IPS-15b (cell line): ENCODE measurements at regions not wholly inside any gene's neighbourhood (a gene's known extent, or its start where the extent isn't known, plus 50 kb on each side); places are given as distances from the start of the nearest gene placed in this dataset.

Source experiments
- H3K27me3 ChIP-seq: one replicate; pipeline ENCODE4 v1.6.1; 2013; ENCODE audit warnings: low read length; ENCODE audit not compliant: control insufficient read depth, insufficient read depth
- H3K36me3 ChIP-seq: one replicate; pipeline ENCODE4 v1.6.1; 2013; ENCODE audit warnings: low read length; ENCODE audit not compliant: control insufficient read depth, insufficient read depth
- H3K4me1 ChIP-seq: one replicate; pipeline ENCODE4 v1.6.1; 2013; ENCODE audit warnings: mild to moderate bottlenecking, low read length; ENCODE audit not compliant: control insufficient read depth, insufficient read depth
- H3K4me3 ChIP-seq: one replicate; pipeline ENCODE4 v1.5.1; 2013; ENCODE audit warnings: low read depth, low read length
- H3K9ac ChIP-seq: one replicate; pipeline ENCODE4 v1.6.1; 2013; ENCODE audit warnings: low read depth, mild to moderate bottlenecking, low read length
- H3K9me3 ChIP-seq: one replicate; pipeline ENCODE4 v1.6.1; 2013; ENCODE audit warnings: mild to moderate bottlenecking, low read length; ENCODE audit not compliant: control insufficient read depth, insufficient read depth

GRCh38 chr5:6000867-6001266 is 377.5 kb downstream of the MED10 start:
- no peak overlapping the region for H3K9ac ChIP-seq
- H3K9me3 ChIP-seq = no peaks in the 10 kb centered on the region
- H3K36me3 ChIP-seq = no peaks in the 10 kb centered on the region
- H3K27me3 ChIP-seq = no peaks in the 10 kb centered on the region
- H3K4me3 ChIP-seq = no peak overlapping the region
- peaks cover 2% of the 10 kb centered on the region for H3K4me1 ChIP-seq

- peaks cover 2% of the 10 kb centered on the region for H3K4me1 ChIP-seq
- H3K36me3 ChIP-seq = no peaks in the 10 kb centered on the region
- H3K4me3 ChIP-seq = no peak overlapping the region
- no peaks in the 10 kb centered on the region for H3K9me3 ChIP-seq
- H3K9ac ChIP-seq = no peak overlapping the region
- no peaks in the 10 kb centered on the region for H3K27me3 ChIP-seq
Measured at GRCh38 chr5:5995819-5996218, 382.5 kb downstream of the MED10 start.

GRCh38 chr5:5986492-5987178 is 391.7 kb downstream of the MED10 start:
- no peaks in the 10 kb centered on the region for H3K36me3 ChIP-seq
- H3K9ac ChIP-seq = no peak overlapping the region
- H3K9me3 ChIP-seq = no peaks in the 10 kb centered on the region
- H3K4me3 ChIP-seq = no peak overlapping the region
- no peaks in the 10 kb centered on the region for H3K27me3 ChIP-seq
- no peaks in the 10 kb centered on the region for H3K4me1 ChIP-seq

GRCh38 chr5:5985332-5985731 is 393.0 kb downstream of the MED10 start:
- Histone ChIP-seq H3K27me3 (no peaks in the 10 kb centered on the region), H3K4me3 (no peak overlapping the region), H3K36me3 (no peaks in the 10 kb centered on the region), H3K4me1 (no peaks in the 10 kb centered on the region), H3K9ac (no peak overlapping the region), H3K9me3 (no peaks in the 10 kb centered on the region)

- Histone ChIP-seq H3K9me3 (no peaks in the 10 kb centered on the region), H3K36me3 (no peaks in the 10 kb centered on the region), H3K4me1 (peaks cover 5% of the 10 kb centered on the region), H3K9ac (no peak overlapping the region), H3K4me3 (no peak overlapping the region), H3K27me3 (no peaks in the 10 kb centered on the region)
Measured at GRCh38 chr5:5983261-5983980, 394.9 kb downstream of the MED10 start.

GRCh38 chr5:5981562-5981961 is 396.8 kb downstream of the MED10 start:
- Histone ChIP-seq H3K9me3 (no peaks in the 10 kb centered on the region), H3K4me1 (peaks cover 5% of the 10 kb centered on the region), H3K9ac (no peak overlapping the region), H3K27me3 (no peaks in the 10 kb centered on the region), H3K36me3 (no peaks in the 10 kb centered on the region), H3K4me3 (no peak overlapping the region)

- Histone ChIP-seq H3K27me3 (no peaks in the 10 kb centered on the region), H3K36me3 (no peaks in the 10 kb centered on the region), H3K9me3 (no peaks in the 10 kb centered on the region), H3K4me3 (no peak overlapping the region), H3K9ac (no peak overlapping the region), H3K4me1 (peaks cover 5% of the 10 kb centered on the region)
Measured at GRCh38 chr5:5980538-5980895, 397.8 kb downstream of the MED10 start.

GRCh38 chr5:5979761-5980537 is 398.4 kb downstream of the MED10 start:
- no peak overlapping the region for H3K4me3 ChIP-seq
- H3K36me3 ChIP-seq = no peaks in the 10 kb centered on the region
- H3K4me1 ChIP-seq = peaks cover 5% of the 10 kb centered on the region
- no peaks in the 10 kb centered on the region for H3K27me3 ChIP-seq
- H3K9me3 ChIP-seq = no peaks in the 10 kb centered on the region
- H3K9ac ChIP-seq = no peak overlapping the region

GRCh38 chr5:5979377-5979760 is 399.0 kb downstream of the MED10 start:
- H3K4me3 ChIP-seq = no peak overlapping the region
- H3K9me3 ChIP-seq = no peaks in the 10 kb centered on the region
- H3K27me3 ChIP-seq = no peaks in the 10 kb centered on the region
- H3K4me1 ChIP-seq = peaks cover 5% of the 10 kb centered on the region
- H3K9ac ChIP-seq = no peak overlapping the region
- no peaks in the 10 kb centered on the region for H3K36me3 ChIP-seq

- H3K27me3 ChIP-seq = no peaks in the 10 kb centered on the region
- H3K36me3 ChIP-seq = no peaks in the 10 kb centered on the region
- no peaks in the 10 kb centered on the region for H3K9me3 ChIP-seq
- H3K9ac ChIP-seq = no peak overlapping the region
- H3K4me3 ChIP-seq = no peak overlapping the region
- peaks cover 5% of the 10 kb centered on the region for H3K4me1 ChIP-seq
Measured at GRCh38 chr5:5978501-5979376, 399.6 kb downstream of the MED10 start.

- Histone ChIP-seq H3K36me3 (no peaks in the 10 kb centered on the region), H3K9ac (no peak overlapping the region), H3K4me1 (no peaks in the 10 kb centered on the region), H3K27me3 (no peaks in the 10 kb centered on the region), H3K4me3 (no peak overlapping the region), H3K9me3 (no peaks in the 10 kb centered on the region)
Measured at GRCh38 chr5:5971203-5971602, 407.1 kb downstream of the MED10 start.
